ENCODE measurements at regions not wholly inside any gene's neighbourhood (a gene's known extent, or its start where the extent isn't known, plus 50 kb on each side); places are given as distances from the start of the nearest gene placed in this dataset.

DNA sequence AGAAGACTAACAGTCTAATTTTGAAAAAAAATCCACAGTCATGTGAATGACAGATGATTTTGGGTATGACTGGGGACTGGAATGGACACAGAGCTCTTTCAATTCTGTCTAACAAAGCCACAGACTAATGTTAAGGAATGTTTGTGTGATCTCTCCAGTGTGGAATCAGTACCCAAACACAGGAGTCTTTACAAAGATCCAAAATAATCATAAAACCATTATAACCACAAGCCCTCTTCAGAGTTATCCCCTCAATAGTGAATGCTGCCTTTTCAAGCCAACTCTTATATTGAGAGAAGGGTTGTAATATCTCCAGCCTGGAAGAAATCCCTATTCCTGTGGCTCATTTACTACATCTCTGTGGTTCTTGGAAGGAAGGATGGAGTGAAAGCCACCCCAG lies 552.0 kb upstream of the CLINT1 start:
- TF ChIP-seq, protein P1, sequence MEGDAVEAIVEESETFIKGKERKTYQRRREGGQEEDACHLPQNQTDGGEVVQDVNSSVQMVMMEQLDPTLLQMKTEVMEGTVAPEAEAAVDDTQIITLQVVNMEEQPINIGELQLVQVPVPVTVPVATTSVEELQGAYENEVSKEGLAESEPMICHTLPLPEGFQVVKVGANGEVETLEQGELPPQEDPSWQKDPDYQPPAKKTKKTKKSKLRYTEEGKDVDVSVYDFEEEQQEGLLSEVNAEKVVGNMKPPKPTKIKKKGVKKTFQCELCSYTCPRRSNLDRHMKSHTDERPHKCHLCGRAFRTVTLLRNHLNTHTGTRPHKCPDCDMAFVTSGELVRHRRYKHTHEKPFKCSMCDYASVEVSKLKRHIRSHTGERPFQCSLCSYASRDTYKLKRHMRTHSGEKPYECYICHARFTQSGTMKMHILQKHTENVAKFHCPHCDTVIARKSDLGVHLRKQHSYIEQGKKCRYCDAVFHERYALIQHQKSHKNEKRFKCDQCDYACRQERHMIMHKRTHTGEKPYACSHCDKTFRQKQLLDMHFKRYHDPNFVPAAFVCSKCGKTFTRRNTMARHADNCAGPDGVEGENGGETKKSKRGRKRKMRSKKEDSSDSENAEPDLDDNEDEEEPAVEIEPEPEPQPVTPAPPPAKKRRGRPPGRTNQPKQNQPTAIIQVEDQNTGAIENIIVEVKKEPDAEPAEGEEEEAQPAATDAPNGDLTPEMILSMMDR (conservative IDR thresholded peaks at IDR 0.05 in 1 of 2, IDR thresholded peaks at IDR 0.05 in 1 of 2; ENCODE audit: extremely low read depth in 1 of 2, insufficient read depth in 1 of 2, low read depth in 1 of 2, low read length in 2 of 2) = no peak
- no peak for TF ChIP-seq EZH2 (IDR thresholded peaks at IDR 0.05; ENCODE audit: borderline replicate concordance, low read length)
